Activated CD8-positive, alpha-beta memory T cell treated with anti-CD3 and anti-CD28 coated beads for 24 hours (primary cell): ENCODE measurements at regions not wholly inside any gene's neighbourhood (a gene's known extent, or its start where the extent isn't known, plus 50 kb on each side); places are given as distances from the start of the nearest gene placed in this dataset.
"Not testable (repeated sequence)": the region's sequence is repeated elsewhere in the genome, so short reads cannot be mapped to it uniquely, and the experiment has no call there.

Experiments
- DNase-seq: peaks from one replicate; pipeline ENCODE4 v3.0.0-alpha.2; 2020

- DNase-seq = no peak
Observed at GRCh38 chr1:56145581-56145980, 433.8 kb downstream of the PLPP3 start.

GRCh38 chr1:56142301-56142700, 437.1 kb downstream of the PLPP3 start:
- no peak for DNase-seq

GRCh38 chr1:56139836-56140235, 439.5 kb downstream of the PLPP3 start:
- DNase-seq = no peak

- DNase-seq = no peak
Observed at GRCh38 chr1:56137521-56138505, 441.6 kb downstream of the PLPP3 start.

- no peak for DNase-seq
Observed at GRCh38 chr1:56137090-56137489, 442.3 kb downstream of the PLPP3 start.

GRCh38 chr1:56135864-56136147, 443.6 kb downstream of the PLPP3 start:
- no peak for DNase-seq

GRCh38 chr1:56135069-56135863, 444.1 kb downstream of the PLPP3 start:
- DNase-seq = no peak

- no peak for DNase-seq
Observed at GRCh38 chr1:56133522-56134472, 445.6 kb downstream of the PLPP3 start.

GRCh38 chr1:56132520-56132919, 446.8 kb downstream of the PLPP3 start:
- no peak for DNase-seq

GRCh38 chr1:56129837-56130236, 449.5 kb downstream of the PLPP3 start:
- DNase-seq = no peak

- DNase-seq = no peak
Observed at GRCh38 chr1:56125316-56125715, 454.0 kb downstream of the PLPP3 start.

- no peak for DNase-seq
Observed at GRCh38 chr1:56123826-56124225, 455.5 kb downstream of the PLPP3 start.

GRCh38 chr1:56123421-56123820, 455.9 kb downstream of the PLPP3 start:
- no peak for DNase-seq

GRCh38 chr1:56120021-56120420, 459.3 kb downstream of the PLPP3 start:
- DNase-seq = no peak

- not testable (repeated sequence) for DNase-seq
Observed at GRCh38 chr1:56118676-56119075, 460.7 kb downstream of the PLPP3 start.

- no peak for DNase-seq
Observed at GRCh38 chr1:56115701-56116100, 463.7 kb downstream of the PLPP3 start.

- no peak for DNase-seq
Observed at GRCh38 chr1:56113679-56114078, 465.7 kb downstream of the PLPP3 start.

- DNase-seq = no peak
Observed at GRCh38 chr1:56107275-56107638, 472.1 kb downstream of the PLPP3 start.

GRCh38 chr1:56106531-56107274, 472.7 kb downstream of the PLPP3 start:
- no peak for DNase-seq

- no peak for DNase-seq
Observed at GRCh38 chr1:56105397-56105796, 474.0 kb downstream of the PLPP3 start.

GRCh38 chr1:56099766-56100265, 479.5 kb downstream of the PLPP3 start:
- no peak for DNase-seq

GRCh38 chr1:56098946-56099345, 480.4 kb downstream of the PLPP3 start:
- no peak for DNase-seq
